GM18520 (cell line): ENCODE measurements at regions not wholly inside any gene's neighbourhood (a gene's known extent, or its start where the extent isn't known, plus 50 kb on each side); places are given as distances from the start of the nearest gene placed in this dataset.
"Not testable (repeated sequence)": the region's sequence is repeated elsewhere in the genome, so short reads cannot be mapped to it uniquely, and the experiment has no call there.

ENCODE experiments used
- ATAC-seq: cut with Tn5 transposase; IDR thresholded peaks from one replicate; pipeline ENCODE4 v1.9.1; 2021; ENCODE audit not compliant: unreplicated experiment

DNA sequence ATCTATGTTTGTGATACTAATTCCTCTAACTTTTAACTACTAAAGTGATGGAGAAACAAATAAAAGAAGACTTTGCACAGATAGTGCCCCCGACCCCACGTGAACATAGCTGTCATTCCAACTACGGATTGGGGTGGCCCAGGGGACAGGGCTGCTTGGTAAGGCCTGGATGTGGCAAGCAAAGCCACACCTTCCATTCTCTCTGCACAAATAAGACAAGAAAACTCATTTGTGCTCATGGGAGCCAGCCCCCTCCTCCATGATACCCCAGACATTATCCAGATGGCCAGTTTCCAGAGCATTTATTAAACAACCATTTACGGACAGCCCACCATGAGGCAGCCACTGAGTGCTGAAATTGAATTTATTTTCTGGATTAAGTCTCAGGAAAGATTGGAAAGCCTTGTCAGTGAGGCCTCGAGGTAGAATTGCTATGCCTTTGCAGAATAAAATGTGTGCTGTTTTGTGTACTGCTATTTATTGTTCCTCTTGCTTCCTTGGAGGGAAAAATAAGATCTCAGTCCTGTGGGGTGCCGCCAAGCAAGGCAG is 151.2 kb downstream of the UNC5CL start:
- no peak for ATAC-seq

DNA sequence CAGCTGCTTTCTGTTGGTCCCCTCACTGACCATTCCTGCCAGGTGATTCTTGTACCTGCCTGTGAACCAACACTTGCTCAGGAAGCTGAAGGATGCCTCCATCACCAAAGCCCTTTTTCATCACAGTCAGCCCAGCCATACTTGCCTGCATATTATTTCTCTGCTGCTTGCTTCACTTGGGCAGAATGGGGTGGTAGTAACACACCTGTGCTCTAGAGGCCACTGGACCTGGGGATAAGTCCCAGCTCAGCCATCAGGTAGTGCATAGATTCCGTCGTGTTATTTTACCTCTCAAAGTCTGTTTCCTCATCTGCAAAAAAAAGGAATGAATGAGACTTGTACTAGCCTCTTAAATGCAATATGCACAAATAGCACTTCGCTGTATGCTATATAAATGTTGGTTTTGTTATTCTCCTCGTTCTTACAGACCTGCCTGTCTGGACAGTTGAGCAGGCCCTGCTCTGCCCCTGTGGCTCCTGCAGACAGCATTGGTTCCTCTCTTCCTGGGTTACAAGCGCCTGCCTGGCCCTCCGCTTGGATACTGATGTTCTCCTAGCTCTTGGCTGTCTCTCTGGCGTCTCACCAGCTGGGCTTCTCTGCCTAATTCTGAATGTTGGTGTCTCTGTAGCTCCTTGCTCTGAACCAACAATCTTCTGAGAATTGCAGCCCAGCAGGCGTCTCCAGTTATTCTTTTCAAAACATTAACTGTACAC is 151.8 kb downstream of the UNC5CL start:
- no peak for ATAC-seq

- no peak for ATAC-seq
Measured at GRCh38 chr6:40885139-40885774, 153.8 kb downstream of the UNC5CL start.

DNA sequence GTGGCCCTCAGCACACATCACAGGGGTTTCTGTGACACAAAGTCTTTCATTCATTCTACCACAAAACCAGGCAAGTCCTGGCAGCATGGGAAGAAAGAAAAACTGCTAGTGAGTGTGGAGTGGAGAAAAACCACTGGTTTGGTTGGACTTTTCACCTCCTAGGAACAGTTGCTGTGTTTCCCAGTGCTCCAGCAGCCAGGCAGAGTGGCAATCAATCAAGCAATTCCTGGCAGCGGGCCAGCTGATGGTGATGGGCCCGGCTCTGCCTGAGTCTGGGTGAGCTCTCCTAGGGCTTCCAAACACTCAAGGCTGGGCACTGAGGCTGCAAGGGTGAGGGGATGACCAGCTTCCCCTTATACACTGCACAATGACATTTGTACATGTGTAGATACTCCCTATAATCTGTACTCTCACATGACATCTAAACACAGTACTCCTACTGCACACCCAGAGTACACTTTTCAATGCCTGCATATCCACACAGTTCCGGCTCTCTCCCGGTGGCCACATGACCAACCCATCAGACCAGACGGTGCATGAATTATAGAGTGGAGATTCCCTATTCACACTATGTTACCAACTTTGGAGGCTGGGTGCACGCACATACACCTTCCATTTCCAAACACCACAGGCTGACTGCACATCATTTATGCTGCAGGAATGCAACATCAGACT is 156.6 kb downstream of the UNC5CL start:
- no peak for ATAC-seq

GRCh38 chr6:40881501-40881900 is 157.5 kb downstream of the UNC5CL start:
- no peak for ATAC-seq

DNA sequence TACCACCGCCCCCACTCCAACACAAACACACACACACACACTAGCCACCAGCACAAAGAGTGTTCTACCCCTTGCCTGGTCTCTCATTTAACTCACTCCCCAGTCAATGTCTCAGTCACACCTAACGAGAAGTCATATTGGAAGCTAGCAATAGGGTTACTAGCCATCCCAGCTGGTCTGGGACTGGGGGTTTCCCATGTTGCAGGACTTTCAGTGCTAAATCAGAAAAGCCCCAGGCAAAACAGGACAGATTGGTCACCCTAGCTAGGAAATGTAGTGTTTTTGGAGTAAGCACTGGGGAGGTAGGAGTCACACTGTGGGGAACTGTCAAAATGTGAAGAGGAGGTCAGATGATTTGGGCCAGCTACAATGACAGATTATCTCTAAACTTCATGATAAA is 158.1 kb downstream of the UNC5CL start:
- no peak for ATAC-seq

DNA sequence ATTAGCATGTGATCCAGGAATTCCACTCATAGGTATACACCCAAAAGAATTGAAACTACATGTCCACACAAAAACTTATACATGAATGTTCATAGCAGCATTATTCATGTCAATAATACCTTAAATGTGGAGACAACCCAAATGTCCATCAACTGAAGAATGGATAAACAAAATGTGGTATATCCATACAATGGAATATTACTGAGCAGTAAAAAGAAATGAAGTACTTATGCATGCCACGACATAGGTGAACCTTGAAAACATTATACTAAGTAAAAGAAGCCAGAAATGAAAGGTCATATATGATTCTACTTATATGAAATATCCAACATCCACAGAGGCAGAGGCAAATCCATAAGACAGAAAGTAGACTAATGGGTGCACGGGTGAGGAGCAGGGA is 159.9 kb downstream of the UNC5CL start:
- no peak for ATAC-seq

- no peak for ATAC-seq
Measured at GRCh38 chr6:40877362-40877761, 161.7 kb downstream of the UNC5CL start.

DNA sequence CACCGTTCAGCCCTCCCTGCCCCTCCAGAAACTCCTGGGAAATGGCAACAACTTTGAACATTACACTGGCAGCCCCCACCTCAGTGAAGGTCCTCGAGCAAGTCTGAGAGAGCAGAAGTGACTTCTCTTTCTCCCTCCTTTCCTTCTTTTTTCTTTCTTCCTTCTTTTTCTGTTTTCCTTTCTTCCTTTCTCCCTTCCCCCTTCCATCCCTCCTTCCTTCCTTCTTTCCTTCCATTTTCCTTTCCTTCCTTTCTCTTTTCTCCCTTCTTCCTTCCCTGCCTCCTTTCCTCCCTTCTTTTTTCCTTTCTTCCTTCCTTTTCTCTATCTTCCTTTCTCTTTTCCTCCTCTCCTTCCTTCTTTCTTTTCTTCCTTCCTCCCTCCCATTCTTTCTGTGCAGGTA is 162.7 kb downstream of the UNC5CL start:
- no peak for ATAC-seq

DNA sequence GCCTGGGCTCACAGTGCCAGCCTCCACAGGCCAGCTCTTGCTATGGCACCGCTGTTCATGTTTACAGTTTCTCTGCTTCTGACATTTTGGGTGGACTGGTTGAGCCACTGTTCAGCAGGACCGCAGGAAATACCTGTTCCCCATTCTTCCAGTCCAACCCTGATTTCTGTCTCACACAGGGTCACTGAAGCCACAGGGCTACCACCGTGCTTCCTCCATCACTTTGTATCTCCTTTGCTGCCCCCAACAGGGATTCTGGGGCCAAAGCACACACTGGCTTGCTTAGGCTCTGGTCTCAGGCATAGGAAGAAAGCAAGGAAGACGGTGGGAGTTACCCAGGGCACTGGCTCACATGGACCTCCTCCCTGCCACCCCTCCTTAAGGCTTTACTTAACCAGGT is 164.5 kb downstream of the UNC5CL start:
- no peak for ATAC-seq

GRCh38 chr6:40871424-40871823 is 167.6 kb downstream of the UNC5CL start:
- ATAC-seq = no peak

GRCh38 chr6:40868089-40868865 is 170.7 kb downstream of the UNC5CL start:
- ATAC-seq = not testable (repeated sequence)

- not testable (repeated sequence) for ATAC-seq
Measured at GRCh38 chr6:40867527-40867926, 171.5 kb downstream of the UNC5CL start.

- ATAC-seq = not testable (repeated sequence)
Measured at GRCh38 chr6:40865259-40865658, 173.8 kb downstream of the UNC5CL start.

GRCh38 chr6:40860443-40860842 is 178.6 kb downstream of the UNC5CL start:
- ATAC-seq = no peak

DNA sequence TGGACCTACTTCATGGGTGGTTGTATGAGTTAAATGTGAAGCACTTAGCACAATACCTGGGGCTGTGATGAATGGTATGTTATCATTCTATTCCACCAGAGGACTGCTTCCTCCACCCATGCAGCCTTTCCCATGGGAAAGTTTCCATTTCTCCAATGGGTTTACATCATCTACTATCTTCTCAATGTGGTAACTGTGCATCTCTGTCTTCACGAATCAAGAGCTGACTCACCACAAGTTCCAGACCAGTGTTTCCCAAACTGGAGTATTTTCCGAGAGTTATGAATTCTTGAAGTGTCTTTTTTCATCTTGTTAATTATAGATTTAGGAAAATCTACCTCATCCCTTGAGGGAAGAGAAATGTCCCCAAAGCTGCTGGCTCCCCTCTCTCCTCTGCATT is 182.8 kb downstream of the UNC5CL start:
- ATAC-seq = no peak

- no peak for ATAC-seq
Measured at GRCh38 chr6:40855168-40855880, 183.7 kb downstream of the UNC5CL start.

DNA sequence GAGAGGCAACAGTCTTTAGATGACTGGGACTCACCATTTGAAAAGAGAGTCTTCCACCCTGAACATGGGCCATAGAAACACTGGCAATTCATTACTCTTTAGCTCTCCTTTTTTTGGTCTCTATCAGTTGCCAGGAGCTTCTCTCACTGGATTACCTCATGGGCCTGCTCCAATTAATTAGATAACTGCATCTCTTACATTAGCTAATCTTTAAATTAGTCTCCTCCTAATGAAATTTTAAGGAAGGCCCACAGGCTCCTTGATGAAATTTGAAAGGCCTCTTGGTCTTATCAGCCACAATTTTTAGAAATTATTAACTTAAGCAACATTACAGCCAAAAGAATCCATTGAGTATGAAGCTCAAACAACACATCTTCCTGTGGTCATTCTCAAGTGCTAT is 184.4 kb downstream of the UNC5CL start:
- no peak for ATAC-seq

GRCh38 chr6:40852779-40853373 is 186.1 kb downstream of the UNC5CL start:
- no peak for ATAC-seq

DNA sequence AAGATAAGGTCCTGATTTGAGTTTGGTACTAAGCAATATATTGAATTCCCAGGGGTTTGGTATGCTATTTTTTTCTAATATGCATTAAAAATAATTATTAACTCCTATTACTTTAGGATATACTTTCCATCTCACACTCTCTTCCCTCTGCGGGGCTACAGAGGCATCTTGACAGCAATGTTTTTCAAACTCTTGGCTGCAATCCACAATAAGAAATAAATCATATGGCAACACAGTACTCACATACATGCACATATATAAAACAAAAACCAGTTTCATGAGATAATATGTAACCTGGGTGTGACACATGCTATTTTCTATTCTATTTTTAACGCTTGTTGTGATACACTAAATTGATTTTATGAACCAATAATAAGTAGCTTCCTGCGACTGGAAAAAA is 189.5 kb downstream of the UNC5CL start:
- no peak for ATAC-seq
